SIG-M5 treated with dmso at 0.1 percent for 504 hours (cell line): ENCODE measurements at regions not wholly inside any gene's neighbourhood (a gene's known extent, or its start where the extent isn't known, plus 50 kb on each side); places are given as distances from the start of the nearest gene placed in this dataset.
A peak's percentile ranks its signal among the peaks of the same experiment; 100 is the strongest.
"Not testable (repeated sequence)": the region's sequence is repeated elsewhere in the genome, so short reads cannot be mapped to it uniquely, and the experiment has no call there.

Experiments
- DNase-seq: peaks from one replicate; lab custom pipeline; 2025; ENCODE audit not compliant: unreplicated experiment; lab: John Stamatoyannopoulos, UW

- no peak for DNase-seq
Measured at GRCh38 chr5:154702477-154702876, 52.7 kb upstream of the LARP1 start.

GRCh38 chr5:154701725-154702124 is 53.5 kb upstream of the LARP1 start:
- not testable (repeated sequence) for DNase-seq

GRCh38 chr5:154701181-154701580 is 54.0 kb upstream of the LARP1 start:
- DNase-seq: no peak

GRCh38 chr5:154700289-154700928 is 54.8 kb upstream of the LARP1 start:
- not testable (repeated sequence) for DNase-seq

GRCh38 chr5:154698763-154699162 is 56.4 kb upstream of the LARP1 start:
- no peak for DNase-seq

GRCh38 chr5:154697371-154697770 is 57.8 kb upstream of the LARP1 start:
- DNase-seq: no peak

- no peak for DNase-seq
Measured at GRCh38 chr5:154696891-154697290, 58.3 kb upstream of the LARP1 start.

- no peak for DNase-seq
Measured at GRCh38 chr5:154694159-154694558, 61.0 kb upstream of the LARP1 start.

- no peak for DNase-seq
Measured at GRCh38 chr5:154690488-154690887, 64.7 kb upstream of the LARP1 start.

GRCh38 chr5:154686490-154686889 is 68.7 kb upstream of the LARP1 start:
- DNase-seq: no peak

GRCh38 chr5:154683101-154683880 is 71.9 kb upstream of the LARP1 start:
- no peak for DNase-seq

GRCh38 chr5:154679501-154679900 is 75.7 kb upstream of the LARP1 start:
- no peak for DNase-seq

- peak; percentile 51 for DNase-seq
Measured at GRCh38 chr5:154677921-154678320, 77.3 kb upstream of the LARP1 start.

- DNase-seq: no peak
Measured at GRCh38 chr5:154676508-154676907, 78.7 kb upstream of the LARP1 start.

GRCh38 chr5:154674029-154674428 is 81.1 kb upstream of the LARP1 start:
- no peak for DNase-seq

GRCh38 chr5:154673506-154673905 is 81.7 kb upstream of the LARP1 start:
- DNase-seq: no peak

GRCh38 chr5:154669913-154670312 is 85.3 kb upstream of the LARP1 start:
- not testable (repeated sequence) for DNase-seq

GRCh38 chr5:154669402-154669801 is 85.8 kb upstream of the LARP1 start:
- no peak for DNase-seq

- no peak for DNase-seq
Measured at GRCh38 chr5:154664869-154665268, 90.3 kb upstream of the LARP1 start.

- DNase-seq: no peak
Measured at GRCh38 chr5:154663424-154663823, 91.8 kb upstream of the LARP1 start.

- DNase-seq: no peak
Measured at GRCh38 chr5:154654486-154655371, 100.4 kb upstream of the LARP1 start.
